ENCODE measurements at regions not wholly inside any gene's neighbourhood (a gene's known extent, or its start where the extent isn't known, plus 50 kb on each side); places are given as distances from the start of the nearest gene placed in this dataset.

DNA sequence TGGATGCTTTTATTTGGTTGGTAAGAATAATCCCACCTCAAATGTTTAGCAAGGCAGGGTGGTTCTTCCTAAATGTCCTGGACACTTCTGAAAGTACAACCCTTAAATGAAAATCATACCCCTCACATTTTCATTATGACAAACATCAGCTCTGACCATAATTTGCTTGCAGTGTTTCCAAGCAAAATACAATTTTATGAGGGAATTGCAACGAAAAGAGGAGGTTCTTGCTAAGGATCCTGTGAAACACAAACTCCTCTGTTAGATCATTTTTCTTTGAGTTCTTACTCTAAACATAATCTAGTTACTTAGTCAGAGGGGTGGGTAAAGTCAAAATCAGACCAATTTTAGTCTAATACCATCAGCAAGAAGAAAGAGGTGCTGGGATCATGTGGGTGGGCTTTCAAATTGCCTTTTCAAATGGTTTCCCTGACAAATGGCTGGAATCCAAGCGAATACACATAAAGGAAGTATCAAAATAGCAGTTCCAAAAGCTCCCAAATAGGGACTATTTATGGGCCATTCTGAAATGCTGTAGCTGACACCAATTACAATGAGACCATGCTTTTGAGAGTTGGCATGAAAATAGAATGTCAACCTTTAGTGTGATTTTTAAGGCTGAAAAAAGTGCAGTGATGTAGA, 164.9 kb upstream of the INHBA start:
- H3K9me3 Mint-ChIP-seq (ENCODE audit: low read depth), result peaks cover 8% of the 10 kb centered on the region
- H3K27ac Mint-ChIP-seq (ENCODE audit: unreplicated experiment), result no peak overlapping the region
- H3K27me3 Mint-ChIP-seq (ENCODE audit: low read depth), result no peaks in the 10 kb centered on the region
- H3K4me1 Mint-ChIP-seq (ENCODE audit: low read depth), result peaks cover 39% of the 10 kb centered on the region
- no peaks in the 10 kb centered on the region for H3K36me3 Mint-ChIP-seq (ENCODE audit: low read depth)
- no peak for DNase-seq (ENCODE audit: low spot score)
- H3K4me3 Mint-ChIP-seq (ENCODE audit: unreplicated experiment), result no peak overlapping the region
- TF ChIP-seq CTCF (IDR thresholded peaks at IDR 0.05), result no peak

DNA sequence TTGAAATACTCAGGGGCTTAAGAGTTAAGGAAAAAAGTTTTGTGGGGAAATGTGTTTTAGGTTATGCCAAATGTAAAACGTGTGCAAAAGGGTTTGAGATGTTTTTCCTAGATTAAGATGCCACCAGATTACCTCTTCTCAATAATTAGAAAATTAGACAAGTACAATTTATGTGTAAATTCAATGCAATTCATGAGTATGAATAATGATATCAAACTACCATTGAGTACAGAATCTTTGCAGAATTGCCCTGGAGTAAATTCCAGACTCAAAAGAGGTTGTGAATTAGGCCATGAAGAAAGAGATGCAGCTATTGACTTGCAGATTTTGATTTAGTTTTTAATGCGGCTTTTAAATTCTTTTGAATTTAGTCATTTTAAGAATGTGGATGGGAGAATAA, 159.4 kb upstream of the INHBA start:
- Mint-ChIP-seq H3K36me3 (ENCODE audit: low read depth) (no peaks in the 10 kb centered on the region), H3K27me3 (ENCODE audit: low read depth) (no peaks in the 10 kb centered on the region), H3K4me1 (ENCODE audit: low read depth) (peaks cover 23% of the 10 kb centered on the region), H3K4me3 (ENCODE audit: unreplicated experiment) (no peak overlapping the region), H3K9me3 (ENCODE audit: low read depth) (peaks cover 8% of the 10 kb centered on the region), H3K27ac (ENCODE audit: unreplicated experiment) (no peak overlapping the region)
- no peak for TF ChIP-seq CTCF (IDR thresholded peaks at IDR 0.05)
- DNase-seq (ENCODE audit: low spot score), result no peak

DNA sequence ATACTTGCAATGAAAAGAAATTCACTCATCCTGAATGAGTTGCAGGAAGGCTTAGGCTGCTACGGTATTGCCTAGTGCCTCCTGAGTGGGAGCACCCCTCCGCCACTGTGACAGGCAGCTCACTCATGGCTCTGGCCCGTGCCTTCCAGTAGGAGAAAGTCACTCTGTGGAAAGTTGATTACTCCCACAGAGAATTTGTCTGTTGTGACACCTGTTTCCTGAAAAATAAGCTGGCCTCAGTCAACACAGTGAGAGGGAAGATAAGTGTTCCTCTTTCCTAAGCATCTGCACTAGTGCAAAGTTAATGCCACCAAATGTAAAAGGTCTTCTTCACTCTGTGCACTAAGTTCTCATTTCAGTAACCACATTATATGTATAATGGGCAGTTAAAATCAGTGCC, 158.8 kb upstream of the INHBA start:
- H3K27me3 Mint-ChIP-seq (ENCODE audit: low read depth), result no peaks in the 10 kb centered on the region
- no peak overlapping the region for H3K4me3 Mint-ChIP-seq (ENCODE audit: unreplicated experiment)
- no peak for TF ChIP-seq CTCF (IDR thresholded peaks at IDR 0.05)
- H3K27ac Mint-ChIP-seq (ENCODE audit: unreplicated experiment), result no peak overlapping the region
- H3K36me3 Mint-ChIP-seq (ENCODE audit: low read depth), result no peaks in the 10 kb centered on the region
- H3K4me1 Mint-ChIP-seq (ENCODE audit: low read depth), result peaks cover 22% of the 10 kb centered on the region
- peaks cover 6% of the 10 kb centered on the region for H3K9me3 Mint-ChIP-seq (ENCODE audit: low read depth)
- no peak for DNase-seq (ENCODE audit: low spot score)

GRCh38 chr7:41858201-41858600, 155.3 kb upstream of the INHBA start:
- Mint-ChIP-seq H3K4me1 (ENCODE audit: low read depth) (peaks cover 11% of the 10 kb centered on the region), H3K27ac (ENCODE audit: unreplicated experiment) (no peak overlapping the region), H3K36me3 (ENCODE audit: low read depth) (no peaks in the 10 kb centered on the region), H3K27me3 (ENCODE audit: low read depth) (no peaks in the 10 kb centered on the region), H3K9me3 (ENCODE audit: low read depth) (peaks cover 4% of the 10 kb centered on the region), H3K4me3 (ENCODE audit: unreplicated experiment) (no peak overlapping the region)
- no peak for TF ChIP-seq CTCF (IDR thresholded peaks at IDR 0.05)
- no peak for DNase-seq (ENCODE audit: low spot score)

DNA sequence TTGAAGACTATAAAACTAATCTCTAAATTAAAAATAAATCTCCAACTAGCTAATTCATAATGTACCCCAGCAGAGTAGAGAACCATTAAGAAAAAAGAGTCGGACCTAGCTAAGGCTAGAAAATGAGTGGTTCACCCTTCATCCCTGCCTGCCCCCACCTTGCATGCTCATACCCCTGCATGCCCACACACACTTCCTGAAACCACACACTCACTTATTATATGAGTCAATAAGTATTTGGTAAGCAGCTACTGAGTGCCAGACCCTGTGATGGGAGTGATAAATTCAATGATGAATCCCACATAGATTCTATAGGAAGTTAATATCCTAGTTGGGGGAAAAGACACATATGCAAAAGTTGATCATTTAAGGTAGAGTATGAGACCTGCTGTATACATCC, 152.9 kb upstream of the INHBA start:
- Mint-ChIP-seq H3K36me3 (ENCODE audit: low read depth) (no peaks in the 10 kb centered on the region), H3K4me3 (ENCODE audit: unreplicated experiment) (no peak overlapping the region), H3K4me1 (ENCODE audit: low read depth) (peaks cover 11% of the 10 kb centered on the region), H3K9me3 (ENCODE audit: low read depth) (peaks cover 4% of the 10 kb centered on the region), H3K27ac (ENCODE audit: unreplicated experiment) (no peak overlapping the region), H3K27me3 (ENCODE audit: low read depth) (no peaks in the 10 kb centered on the region)
- DNase-seq (ENCODE audit: low spot score), result no peak
- no peak for TF ChIP-seq CTCF (IDR thresholded peaks at IDR 0.05)

All from chondrocyte (in vitro differentiated cells).